NCI-H345 (cell line): ENCODE measurements at regions not wholly inside any gene's neighbourhood (a gene's known extent, or its start where the extent isn't known, plus 50 kb on each side); places are given as distances from the start of the nearest gene placed in this dataset.
"Not testable (repeated sequence)": the region's sequence is repeated elsewhere in the genome, so short reads cannot be mapped to it uniquely, and the experiment has no call there.

Experiments
- DNase-seq: peaks from one replicate; lab custom pipeline; 2025; lab: John Stamatoyannopoulos, UW

- peak; percentile 13 for DNase-seq
Observed at GRCh38 chr7:103244865-103245264, 52.4 kb upstream of the PMPCB start.

- DNase-seq = no peak
Observed at GRCh38 chr7:103240806-103241205, 56.4 kb upstream of the PMPCB start.

- not testable (repeated sequence) for DNase-seq
Observed at GRCh38 chr7:103235824-103236223, 61.4 kb upstream of the PMPCB start.

- DNase-seq = not testable (repeated sequence)
Observed at GRCh38 chr7:103234877-103235276, 62.4 kb upstream of the PMPCB start.

- DNase-seq = not testable (repeated sequence)
Observed at GRCh38 chr7:103227787-103228186, 69.4 kb upstream of the PMPCB start.

- DNase-seq = not testable (repeated sequence)
Observed at GRCh38 chr7:103225798-103226197, 71.4 kb upstream of the PMPCB start.

GRCh38 chr7:103223065-103223464, 74.2 kb upstream of the NAPEPLD start:
- not testable (repeated sequence) for DNase-seq

- DNase-seq = not testable (repeated sequence)
Observed at GRCh38 chr7:103211049-103211448, 62.1 kb upstream of the NAPEPLD start.

- DNase-seq = not testable (repeated sequence)
Observed at GRCh38 chr7:103199191-103199590, 50.3 kb upstream of the NAPEPLD start.
